OCI-LY7 (cell line): ENCODE measurements at regions not wholly inside any gene's neighbourhood (a gene's known extent, or its start where the extent isn't known, plus 50 kb on each side); places are given as distances from the start of the nearest gene placed in this dataset.

Source experiments
- CTCF ChIP-seq: fragments of 200-600 bp; sonication (generic); conservative IDR thresholded peaks from 2 replicates; pipeline ENCODE4 v1.5.1; 2014; ENCODE audit warnings: mild to moderate bottlenecking, antibody characterized with exemption, low read length, moderate library complexity, mixed read lengths
- EZH2phosphoT487 ChIP-seq: fragments of 200-600 bp; sonication (generic); IDR thresholded peaks from 2 replicates; pipeline ENCODE4 v1.6.1; 2018; ENCODE audit warnings: low read depth, borderline replicate concordance, mild to moderate bottlenecking, mixed run types, antibody characterized with exemption, low read length, moderate library complexity, mixed read lengths

GRCh38 chr2:220043990-220044335 is 416.5 kb downstream of the SLC4A3 start:
- TF ChIP-seq CTCF (no peak), EZH2phosphoT487 (no peak)
